GM18870 (cell line): ENCODE measurements at regions not wholly inside any gene's neighbourhood (a gene's known extent, or its start where the extent isn't known, plus 50 kb on each side); places are given as distances from the start of the nearest gene placed in this dataset.

ENCODE experiments used
- ATAC-seq: cut with Tn5 transposase; IDR thresholded peaks from one replicate; pipeline ENCODE4 v1.9.1; 2021; ENCODE audit warnings: moderate library complexity; ENCODE audit not compliant: unreplicated experiment

DNA sequence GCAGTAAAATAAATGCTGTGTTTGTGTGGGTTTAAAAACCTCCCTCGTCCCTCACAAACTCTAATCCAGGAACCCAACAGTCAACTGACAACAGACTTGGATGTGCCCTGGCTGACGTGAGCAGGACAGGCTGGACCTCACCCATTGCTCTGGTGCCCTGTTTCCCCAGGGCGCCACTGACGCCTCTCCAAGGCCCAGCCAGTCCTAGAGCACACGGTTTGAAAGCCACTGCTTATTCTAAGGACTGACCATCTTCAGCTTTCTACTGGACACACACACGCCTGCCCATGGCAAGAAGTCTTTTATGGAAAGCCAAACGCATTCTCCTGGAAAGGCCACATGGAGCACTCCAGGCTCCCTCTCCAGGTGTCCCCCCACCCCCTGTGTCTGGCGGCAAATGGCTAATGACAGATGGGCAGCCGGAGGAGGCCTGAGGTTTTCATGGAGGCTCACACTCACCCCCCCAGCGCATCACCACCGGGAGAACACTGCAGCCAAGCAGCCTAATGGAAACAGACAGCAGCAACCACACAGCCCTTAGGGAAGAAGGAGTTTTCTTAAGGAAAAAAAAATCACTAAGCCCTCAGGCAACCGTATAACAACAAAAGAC is 319.2 kb downstream of the SOX9 start:
- no peak for ATAC-seq

DNA sequence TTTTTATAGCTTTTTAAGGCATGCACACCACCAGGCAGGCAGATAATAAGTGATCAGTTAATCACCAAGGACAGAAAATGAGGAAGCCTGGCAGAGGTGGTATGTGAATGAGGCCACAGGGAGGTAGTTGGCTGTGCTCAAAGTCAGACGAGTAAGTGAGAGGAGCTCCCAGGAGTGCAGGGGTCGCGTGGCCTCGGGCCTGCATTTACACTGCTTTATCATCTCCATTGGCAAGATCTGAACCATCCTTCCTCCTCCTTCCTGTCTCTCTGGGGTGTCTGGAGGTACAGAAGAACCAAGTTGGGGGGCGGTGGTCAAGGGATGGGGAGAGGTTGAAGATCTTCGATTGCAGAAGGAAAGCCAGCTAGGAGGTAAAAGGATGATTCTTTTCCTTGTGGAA is 320.1 kb downstream of the SOX9 start:
- ATAC-seq, result no peak

DNA sequence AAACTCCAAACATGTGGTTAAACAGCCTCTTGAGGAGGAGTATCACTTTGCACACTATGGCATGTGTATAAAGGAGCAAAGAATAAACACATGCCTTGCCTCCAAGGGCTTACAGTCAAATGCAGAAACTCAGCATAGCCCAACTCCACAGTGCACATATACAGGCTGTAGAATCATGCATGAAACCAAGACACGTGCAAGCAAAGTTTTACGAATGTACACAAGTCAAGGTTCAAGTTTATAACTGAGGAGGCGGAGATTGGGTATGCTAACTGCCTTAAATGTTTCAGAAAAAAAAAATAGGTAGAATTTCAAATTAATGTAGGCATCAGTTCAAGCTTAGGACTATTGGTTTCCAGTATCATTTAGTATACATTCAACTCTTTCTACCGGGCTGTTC is 321.1 kb downstream of the SOX9 start:
- ATAC-seq, result no peak

DNA sequence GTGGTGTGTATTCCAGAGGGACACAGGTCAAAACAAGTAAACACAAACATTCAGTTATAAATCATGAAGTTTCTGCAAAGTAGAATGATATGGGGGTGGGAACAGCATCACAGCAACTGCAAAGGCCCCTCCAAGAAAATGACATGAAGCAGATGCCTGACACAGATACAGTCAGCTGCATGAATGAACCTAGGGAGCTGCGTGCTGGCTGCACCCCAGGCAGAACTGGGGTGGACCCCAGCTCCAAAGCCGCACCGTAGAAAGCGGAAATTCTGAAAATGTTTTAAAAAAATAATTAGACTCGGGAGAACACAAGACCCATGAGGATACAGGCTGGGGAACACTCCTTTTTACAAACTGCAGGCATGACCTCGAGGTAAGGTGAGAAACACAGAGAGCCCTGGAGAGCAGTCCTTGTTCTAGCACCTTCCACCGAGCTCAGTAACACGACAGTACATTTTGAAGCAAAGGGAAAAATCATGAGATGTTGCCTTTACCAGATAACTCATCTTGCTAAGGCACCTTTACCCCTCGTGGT is 323.8 kb downstream of the SOX9 start:
- ATAC-seq, result no peak

DNA sequence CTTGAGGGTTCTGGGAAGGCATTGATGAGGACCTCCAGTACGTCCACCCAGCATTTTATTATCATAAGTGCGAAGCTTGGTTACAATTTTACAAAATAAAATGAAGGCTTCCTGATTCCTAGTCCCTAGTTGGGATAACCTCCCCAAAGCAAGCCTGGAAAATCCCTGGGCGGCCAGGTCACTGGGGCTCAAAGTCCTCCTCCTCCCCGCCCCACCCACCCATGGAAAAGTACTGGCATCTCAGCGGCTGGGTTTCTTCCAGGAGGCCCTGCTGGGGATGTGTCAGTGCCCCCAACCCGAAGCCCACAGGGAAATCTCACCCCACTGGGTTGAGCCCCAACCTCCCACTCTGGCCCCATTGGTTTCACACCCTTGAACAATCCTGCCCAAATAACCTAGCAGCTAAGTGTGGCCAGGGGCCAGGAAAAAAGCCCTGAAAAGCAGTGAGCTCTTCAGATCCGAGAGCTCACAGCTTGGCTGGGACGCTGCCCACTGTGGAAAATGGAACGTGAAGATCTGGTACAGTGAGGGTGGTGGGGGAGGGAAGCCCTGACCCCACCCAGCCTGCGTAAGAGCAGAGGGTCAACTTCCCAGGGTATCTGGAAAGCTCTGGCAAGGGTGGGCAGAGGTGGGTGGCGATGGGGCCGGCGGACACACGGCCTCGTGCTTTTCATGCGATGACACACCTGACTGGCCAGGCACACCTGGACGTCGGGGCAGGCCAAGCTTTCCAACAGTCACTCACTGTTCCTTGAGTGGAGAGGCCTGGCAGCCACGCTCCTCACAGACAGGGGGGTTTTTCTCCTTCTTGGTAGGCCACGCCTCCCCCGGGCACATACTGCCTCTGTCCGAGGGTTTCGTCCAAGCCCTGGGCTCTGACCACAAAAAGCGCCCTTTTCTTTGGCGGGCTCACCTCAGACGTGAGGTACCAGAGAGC is 324.5 kb downstream of the SOX9 start:
- ATAC-seq, result no peak

DNA sequence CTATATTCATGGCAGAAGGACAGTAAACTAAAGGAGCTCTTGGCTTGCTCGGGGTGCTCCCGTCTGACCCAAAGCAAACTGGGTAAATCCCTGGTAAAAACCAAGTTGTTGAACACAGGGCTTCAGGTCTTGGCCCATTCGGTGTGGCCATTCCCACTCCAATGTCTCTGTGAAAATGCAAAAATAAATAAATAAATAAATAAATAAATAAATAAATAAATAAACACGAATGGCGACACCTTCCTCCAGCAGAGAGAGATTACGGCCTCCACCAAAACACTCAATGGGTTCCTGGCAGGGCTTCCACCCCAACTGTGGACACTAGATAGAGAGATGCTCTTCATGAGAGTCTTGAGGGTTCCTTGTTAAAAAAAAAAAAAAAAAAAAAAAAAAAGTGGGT is 325.3 kb downstream of the SOX9 start:
- ATAC-seq, result no peak

DNA sequence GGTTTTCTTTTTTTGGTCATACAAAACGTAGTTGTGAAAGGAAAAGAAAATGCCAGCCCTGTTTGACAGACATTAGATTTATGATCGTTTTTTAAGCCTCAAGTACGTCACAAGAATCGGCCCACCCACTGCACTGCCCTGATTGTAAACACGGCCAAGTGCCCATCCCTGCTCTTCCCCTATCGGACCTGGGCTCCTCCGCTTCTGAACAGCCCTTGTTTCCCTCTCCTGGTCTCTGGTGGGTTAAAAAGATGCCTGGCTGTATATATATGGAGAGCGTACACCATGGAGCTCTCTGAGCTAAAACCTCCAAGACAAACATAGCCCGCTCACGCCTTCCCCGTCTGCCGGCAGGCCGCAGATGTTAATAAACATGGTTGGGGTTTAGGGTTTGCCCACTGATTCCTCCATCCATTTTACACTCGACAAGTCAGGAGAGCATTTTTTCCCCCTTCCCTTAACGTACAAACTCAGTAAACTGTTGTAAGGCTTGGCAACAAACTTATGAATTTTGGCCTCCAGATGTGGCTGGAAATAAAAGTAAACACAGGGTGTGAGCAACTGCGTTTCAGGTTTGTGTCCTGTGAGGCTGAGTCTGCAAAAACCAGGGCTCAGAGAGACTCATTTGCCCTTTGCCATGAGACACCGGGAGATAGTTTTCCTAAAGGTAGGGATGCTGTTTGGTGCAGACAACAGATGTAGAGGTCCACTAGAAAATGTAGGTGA is 325.9 kb downstream of the SOX9 start:
- ATAC-seq, result no peak

DNA sequence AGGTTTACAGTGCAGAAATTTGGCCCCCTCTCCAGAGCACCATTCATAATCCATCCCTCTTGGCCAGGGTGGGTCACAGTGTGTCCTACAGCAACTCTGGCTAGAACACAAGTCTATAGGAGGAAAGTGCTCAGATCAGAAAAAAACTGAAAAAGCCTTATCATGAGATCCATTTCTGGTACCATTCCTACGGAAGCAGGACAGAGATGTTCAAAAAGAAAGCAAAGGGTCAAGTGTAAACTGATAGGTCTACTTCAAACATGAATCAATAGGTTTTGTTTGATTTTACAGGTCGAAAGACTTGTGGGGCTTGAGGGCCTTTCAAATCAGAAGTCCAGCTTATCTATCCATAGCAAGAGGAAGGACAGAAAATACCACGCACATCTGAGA is 326.4 kb downstream of the SOX9 start:
- ATAC-seq, result no peak

DNA sequence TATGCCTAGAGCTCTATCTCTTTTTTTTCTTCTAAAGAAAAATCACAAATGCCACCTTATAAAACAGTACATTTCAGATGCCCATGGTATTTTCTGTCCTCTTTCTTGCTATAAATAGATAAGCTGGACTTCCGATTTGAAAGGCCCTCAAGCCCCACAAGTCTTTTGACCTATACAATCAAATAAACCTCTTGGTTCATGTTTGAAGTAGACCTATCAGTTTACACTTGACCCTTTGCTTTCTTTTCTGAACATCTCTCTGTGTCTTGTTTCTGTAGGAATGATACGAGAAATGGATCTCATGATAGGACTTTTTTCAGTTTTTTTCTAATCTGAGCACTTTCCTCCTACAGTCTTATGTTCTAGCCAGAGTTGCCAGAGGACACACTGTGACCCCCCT is 327.2 kb downstream of the SOX9 start:
- no peak for ATAC-seq

DNA sequence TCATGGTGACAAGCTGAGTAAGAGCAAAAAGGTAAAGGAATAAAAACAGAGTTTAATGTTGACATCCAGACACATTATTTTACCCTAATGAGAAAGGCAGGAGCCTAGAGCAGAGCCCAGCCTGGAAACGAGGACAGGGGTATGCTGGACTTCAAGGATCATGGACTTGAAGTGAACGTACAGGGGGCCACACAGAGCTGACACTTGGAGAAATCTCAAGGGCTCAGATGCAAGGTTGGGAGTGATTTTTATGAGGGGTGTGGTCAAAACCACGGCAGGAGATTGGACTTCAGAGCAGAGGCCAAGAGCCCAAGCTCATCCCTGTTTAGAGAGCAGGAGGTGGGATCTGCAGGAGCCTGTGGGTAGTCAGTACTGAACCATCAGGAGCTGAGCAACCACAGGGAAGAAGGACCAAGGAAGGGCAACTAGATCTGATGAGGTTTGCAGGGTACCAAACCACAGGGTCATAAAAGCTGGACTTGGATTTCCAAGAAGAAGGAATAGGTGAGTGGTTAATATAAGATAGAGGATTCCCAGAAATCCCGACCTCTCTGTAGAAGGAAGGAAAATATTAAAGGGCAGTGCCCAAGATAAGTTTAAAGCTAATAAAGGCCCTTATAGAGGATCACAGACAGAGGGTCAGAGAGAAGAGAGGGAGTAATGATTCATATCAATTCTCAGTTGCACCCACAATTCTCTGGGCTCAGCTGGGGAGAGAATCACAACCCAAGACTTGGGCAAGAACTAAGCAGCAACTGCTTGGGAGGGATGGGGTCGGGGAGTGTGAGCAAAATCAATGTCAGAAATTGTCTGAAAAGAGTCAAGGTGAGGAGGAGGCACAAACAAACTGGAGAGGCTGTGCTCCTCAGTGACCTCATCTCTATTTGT is 331.7 kb downstream of the SOX9 start:
- no peak for ATAC-seq

DNA sequence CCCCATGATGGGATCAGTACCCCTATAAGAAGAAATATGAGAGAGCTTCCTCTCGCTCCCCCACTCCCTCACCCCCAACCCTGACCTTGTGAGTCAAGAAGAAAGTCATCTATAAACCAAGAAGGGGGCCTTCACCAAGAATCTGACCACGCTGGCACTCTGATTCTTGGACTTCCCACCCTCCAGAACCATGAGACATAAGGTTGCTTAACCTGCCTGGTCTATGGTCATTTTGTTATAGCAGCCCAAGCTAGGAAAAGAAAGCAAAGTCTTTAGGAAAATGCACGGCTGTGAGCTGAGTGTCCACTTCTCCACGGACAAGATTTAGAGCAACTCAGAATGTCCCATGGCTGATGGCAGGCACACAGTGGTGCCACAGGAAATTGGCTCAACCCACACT is 333.5 kb downstream of the SOX9 start:
- ATAC-seq, result no peak

DNA sequence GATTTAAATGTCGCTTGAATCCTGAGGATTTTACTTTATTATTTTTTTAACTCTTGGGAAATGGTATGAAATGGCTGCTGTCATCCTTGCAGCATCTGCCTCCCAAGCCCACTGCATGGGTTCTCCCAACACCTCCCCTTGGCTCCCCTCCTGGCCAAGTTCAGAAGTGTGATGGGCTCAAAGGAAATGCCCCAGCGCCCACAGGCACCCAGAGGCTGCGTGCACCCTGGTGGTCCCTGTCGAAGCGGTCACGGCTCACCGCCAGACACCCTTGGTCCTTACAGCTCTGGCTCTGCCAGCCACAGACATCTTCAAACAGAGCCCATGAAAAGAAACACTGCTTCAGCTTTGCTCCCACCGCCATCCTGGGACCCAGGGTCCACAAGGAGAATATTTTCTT is 334.7 kb downstream of the SOX9 start:
- ATAC-seq, result no peak

DNA sequence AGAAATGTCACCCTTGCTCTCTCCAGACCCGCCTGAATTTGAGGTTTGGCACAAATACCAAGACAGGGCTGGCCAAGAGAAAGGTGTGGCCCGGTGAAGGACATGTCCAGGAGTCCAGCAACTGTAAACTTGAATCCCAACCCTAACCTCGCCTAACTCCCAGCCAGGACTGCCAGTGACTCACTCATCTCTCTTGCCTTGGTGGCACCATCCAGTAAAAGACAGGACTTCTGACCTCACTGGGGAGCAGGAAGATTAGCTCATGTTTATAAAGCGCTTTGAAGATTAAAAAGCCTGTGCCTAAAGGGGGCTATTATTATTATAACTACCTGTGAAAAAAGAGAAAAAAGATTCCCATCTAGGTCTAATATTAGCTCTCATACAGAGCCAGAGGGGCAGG is 335.3 kb downstream of the SOX9 start:
- ATAC-seq, result no peak

DNA sequence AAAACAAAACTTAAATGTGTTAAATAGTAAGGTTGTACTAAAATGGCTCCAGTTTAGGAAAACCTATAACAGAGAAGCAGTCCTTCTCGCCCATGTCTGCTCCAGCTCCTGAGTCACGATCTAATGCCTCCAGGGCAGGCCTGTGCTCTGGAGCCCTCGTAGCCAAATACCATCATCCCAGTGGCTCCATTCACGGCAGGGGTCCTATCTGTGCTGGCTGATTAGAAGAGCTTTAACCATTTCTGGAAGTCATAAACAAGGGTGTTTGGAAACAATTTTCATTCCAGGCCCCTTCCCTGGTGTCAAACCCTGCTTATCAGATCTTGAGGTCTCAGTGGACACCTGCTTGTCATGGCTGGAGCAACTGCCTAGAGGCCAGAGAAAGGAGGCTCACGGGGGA is 336.9 kb downstream of the SOX9 start:
- ATAC-seq, result no peak

DNA sequence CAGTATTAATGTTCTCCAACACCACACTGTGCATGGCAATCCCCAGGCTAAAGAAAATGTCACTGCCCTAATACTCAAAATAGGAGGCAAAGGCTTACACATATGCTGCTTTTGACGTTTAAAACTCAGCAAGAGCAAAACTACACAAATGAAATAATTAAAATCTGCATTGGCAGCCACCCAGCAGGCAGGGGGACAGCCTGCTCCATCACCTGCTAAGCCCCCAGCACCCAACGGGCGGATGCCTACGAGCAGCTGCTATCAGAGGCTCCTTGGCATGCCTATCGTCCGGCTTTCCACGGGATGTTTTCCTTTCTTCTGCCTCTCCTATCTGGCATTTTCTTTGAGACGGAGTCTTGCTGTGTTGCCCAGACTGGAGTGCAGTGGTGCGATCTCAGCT is 337.5 kb downstream of the SOX9 start:
- no peak for ATAC-seq

DNA sequence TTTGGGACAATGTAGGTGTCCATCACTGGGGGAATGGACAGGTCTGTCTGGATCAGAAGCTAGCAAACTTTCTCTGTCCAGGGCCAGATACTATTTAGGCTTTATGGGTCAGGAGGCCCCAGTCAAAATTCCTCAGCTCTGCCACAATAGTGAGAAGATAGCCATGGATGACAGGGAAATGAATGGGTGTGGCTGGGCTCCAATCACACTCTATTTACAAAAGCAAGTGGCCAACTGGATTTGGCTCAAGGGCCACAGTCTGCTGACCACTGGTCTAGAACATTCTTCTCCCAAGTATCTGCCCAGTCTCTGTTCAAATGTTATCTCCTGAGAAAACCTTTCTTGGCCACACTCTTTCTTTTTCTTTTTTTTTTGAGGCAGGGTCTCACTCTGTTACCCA is 339.9 kb downstream of the SOX9 start:
- no peak for ATAC-seq

DNA sequence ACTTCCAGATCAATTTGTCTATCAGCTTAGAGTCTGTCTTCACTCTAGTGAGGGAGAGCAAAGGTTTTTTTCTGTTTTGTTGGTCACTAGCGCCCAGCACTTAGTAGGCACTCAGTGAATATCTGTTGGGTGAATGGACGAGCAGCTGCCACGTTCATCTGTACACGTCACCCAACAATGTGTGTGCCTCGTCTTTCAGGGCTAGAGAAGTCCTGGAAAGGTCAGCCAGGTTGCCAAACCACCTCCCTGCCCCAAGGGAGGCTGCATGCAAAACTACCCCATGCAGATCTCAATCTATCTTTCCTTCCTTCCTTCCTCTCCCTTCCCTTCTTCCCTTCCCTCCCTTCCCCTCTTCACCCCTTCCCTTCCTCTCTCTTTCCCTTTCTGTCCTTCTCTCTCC is 340.9 kb downstream of the SOX9 start:
- no peak for ATAC-seq

DNA sequence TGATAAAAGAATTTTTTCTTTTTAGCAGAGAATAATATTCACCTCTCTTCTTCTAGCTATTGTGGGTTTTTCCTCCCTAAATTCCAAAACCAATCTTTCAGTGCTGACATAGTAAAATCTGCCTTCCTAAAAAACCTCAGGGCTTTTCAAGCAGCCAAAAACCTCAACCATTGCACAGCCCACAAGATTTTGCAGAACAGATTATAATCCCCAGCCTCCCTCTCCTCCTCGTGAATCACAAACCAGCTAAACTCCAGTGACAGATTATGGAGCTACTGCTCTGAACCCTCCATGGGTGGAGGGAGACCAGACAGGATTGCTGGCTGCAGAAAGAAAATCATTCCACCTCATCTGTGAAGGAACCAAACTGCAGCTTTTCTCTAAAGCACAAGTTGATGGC is 341.6 kb downstream of the SOX9 start:
- ATAC-seq, result no peak

DNA sequence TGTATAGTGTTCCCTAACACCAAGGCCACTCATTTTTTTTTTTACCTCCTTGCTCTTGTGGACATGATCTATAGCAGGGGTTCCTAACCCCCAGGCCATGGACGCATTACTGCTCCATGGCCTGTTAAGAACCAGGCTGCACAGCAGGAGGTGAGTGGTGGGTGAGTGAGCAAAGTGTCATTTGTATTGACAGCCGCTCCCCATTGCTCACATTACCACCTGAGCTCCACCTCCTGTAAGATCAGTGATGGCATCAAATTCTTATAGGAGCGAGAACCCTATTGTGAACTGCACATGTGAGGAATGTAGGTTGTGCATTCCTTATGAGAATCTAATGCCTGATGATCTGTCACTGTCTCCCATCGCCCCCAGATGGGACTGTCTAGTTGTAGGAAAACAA is 342.0 kb downstream of the SOX9 start:
- ATAC-seq, result no peak

DNA sequence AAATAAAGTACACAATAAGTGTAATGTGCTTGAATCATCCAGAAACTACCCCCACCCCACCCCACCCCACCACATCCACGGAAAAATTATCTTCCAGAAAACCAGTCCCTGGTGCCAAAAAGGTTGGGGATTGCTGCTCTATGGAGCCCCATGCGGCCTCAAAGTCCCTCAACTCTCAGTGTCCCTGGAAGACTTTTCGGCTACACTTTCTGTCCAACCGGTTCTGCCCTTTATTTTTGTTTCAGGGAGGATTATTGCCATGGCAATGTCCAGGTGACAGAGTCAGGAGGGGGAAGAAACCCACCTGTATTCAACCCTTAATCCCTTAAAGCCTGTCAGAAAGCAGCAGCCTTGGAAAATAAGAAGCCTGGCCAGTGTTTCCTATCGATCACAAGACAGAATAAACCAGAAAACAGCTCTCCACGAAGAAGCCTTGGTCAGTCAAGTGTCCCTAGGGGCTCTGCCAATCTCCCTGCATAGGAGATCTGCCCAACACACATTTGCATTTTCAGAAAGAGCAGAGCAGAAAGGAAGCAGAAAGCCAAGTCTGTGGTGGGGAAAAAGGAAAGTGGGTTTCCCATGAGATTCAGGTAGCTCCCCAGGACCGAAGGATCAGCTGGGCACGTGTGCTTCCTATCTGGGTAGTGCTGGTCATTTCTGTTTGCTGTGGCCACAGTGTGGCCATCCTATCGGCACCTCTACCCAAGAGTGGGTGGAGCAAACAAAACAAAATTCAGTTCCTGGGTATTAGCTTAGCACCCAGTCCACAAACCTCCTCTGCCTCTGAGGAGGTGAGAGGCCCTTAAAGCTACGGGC is 342.7 kb downstream of the SOX9 start:
- ATAC-seq, result peak; percentile 22
